HUES64 (cell line): ENCODE measurements at regions not wholly inside any gene's neighbourhood (a gene's known extent, or its start where the extent isn't known, plus 50 kb on each side); places are given as distances from the start of the nearest gene placed in this dataset.

Experiments
- H3K27ac ChIP-seq: 2 replicates; pipeline ENCODE4 v1.7.0; 2013; ENCODE audit warnings: low read depth, low read length, inconsistent platforms
- H3K27me3 ChIP-seq: 2 replicates; pipeline ENCODE4 v1.6.1; 2013; ENCODE audit warnings: mild to moderate bottlenecking, low read length; ENCODE audit not compliant: insufficient read depth
- H3K36me3 ChIP-seq: 2 replicates; pipeline ENCODE4 v1.6.1; 2013; ENCODE audit warnings: mild to moderate bottlenecking, low read length; ENCODE audit not compliant: insufficient read depth
- H3K4me1 ChIP-seq: 2 replicates; pipeline ENCODE4 v1.6.1; 2013; ENCODE audit warnings: mild to moderate bottlenecking, low read length, moderate library complexity; ENCODE audit not compliant: insufficient read depth
- H3K4me3 ChIP-seq: 2 replicates; pipeline ENCODE4 v1.5.1; 2013; ENCODE audit warnings: mild to moderate bottlenecking, low read length, moderate library complexity
- H3K9ac ChIP-seq: 2 replicates; pipeline ENCODE4 v1.6.1; 2013; ENCODE audit warnings: mild to moderate bottlenecking, low read depth, low read length
- H3K9me3 ChIP-seq: 2 replicates; pipeline ENCODE4 v1.6.1; 2013; ENCODE audit warnings: low read depth, low read length; ENCODE audit not compliant: insufficient read depth
- WGBS: fragments of 150-250, 120-280 bp; methylation state at CpG from one replicate; pipeline ENCODE4 v1.1.7; 2013; ENCODE audit warnings: missing lambda C conversion rate; 5-methylcytosine and 5-hydroxymethylcytosine counted together

GRCh38 chr1:103160281-103160680, 52.0 kb upstream of the COL11A1 start:
- H3K27me3 ChIP-seq = no peaks in the 10 kb centered on the region
- 96% methylated on average over 1 of the region's 1 CpG for WGBS
- no peaks in the 10 kb centered on the region for H3K36me3 ChIP-seq
- H3K27ac ChIP-seq = no peak overlapping the region
- no peak overlapping the region for H3K4me3 ChIP-seq
- H3K9me3 ChIP-seq = no peaks in the 10 kb centered on the region
- H3K4me1 ChIP-seq = no peaks in the 10 kb centered on the region
- H3K9ac ChIP-seq = no peak overlapping the region
